ENCODE measurements at regions not wholly inside any gene's neighbourhood (a gene's known extent, or its start where the extent isn't known, plus 50 kb on each side); places are given as distances from the start of the nearest gene placed in this dataset.

DNA sequence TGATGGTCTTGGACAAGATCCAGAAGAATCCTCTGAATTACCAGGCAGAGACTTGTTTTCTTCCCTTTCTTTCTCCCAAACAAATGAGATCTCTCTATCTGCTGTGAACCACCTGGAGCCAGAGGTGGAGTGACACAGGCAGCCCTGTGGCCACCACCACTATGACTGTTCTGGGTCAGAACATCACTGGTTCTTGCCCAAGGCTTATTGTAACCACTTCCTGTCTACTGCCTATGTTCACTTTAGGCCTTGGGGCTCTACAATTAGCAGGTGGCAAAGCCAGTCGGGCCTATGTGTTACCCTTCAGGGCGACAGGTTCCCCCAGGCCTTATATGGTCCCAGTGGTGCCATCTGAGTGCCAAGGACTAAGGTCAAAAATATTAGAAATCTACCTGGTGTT is 161.2 kb downstream of the GLUD2 start:
- no peaks in the 10 kb centered on the region for H3K9me2 ChIP-seq (replicated peaks; ENCODE audit: insufficient read depth)
- DNase-seq (ENCODE audit: low spot score): no peak
- TF ChIP-seq EZH2phosphoT487 (IDR thresholded peaks at IDR 0.05; ENCODE audit: low read depth, severe bottlenecking, unreplicated experiment): no peak
- no peak overlapping the region for H2AFZ ChIP-seq
- H3K36me3 ChIP-seq (replicated peaks; ENCODE audit: insufficient read depth, low read depth): no peaks in the 10 kb centered on the region
- H3K79me2 ChIP-seq: no peaks in the 10 kb centered on the region
- no peaks in the 10 kb centered on the region for H3K27me3 ChIP-seq
- 69% methylated on average over 2 of the region's 2 CpGs for WGBS (ENCODE audit: low lambda C conversion rate, missing lambda C conversion rate)
- H4K20me1 ChIP-seq (ENCODE audit: insufficient read depth, poor library complexity, severe bottlenecking): no peaks in the 10 kb centered on the region
- no peak overlapping the region for H3K4me3 ChIP-seq
- no peaks in the 10 kb centered on the region for H3K9me3 ChIP-seq (ENCODE audit: low read depth)
- no peak overlapping the region for H3K4me2 ChIP-seq
- no peak overlapping the region for H3K27ac ChIP-seq
- H3K4me1 ChIP-seq (ENCODE audit: insufficient read depth): no peaks in the 10 kb centered on the region

DNA sequence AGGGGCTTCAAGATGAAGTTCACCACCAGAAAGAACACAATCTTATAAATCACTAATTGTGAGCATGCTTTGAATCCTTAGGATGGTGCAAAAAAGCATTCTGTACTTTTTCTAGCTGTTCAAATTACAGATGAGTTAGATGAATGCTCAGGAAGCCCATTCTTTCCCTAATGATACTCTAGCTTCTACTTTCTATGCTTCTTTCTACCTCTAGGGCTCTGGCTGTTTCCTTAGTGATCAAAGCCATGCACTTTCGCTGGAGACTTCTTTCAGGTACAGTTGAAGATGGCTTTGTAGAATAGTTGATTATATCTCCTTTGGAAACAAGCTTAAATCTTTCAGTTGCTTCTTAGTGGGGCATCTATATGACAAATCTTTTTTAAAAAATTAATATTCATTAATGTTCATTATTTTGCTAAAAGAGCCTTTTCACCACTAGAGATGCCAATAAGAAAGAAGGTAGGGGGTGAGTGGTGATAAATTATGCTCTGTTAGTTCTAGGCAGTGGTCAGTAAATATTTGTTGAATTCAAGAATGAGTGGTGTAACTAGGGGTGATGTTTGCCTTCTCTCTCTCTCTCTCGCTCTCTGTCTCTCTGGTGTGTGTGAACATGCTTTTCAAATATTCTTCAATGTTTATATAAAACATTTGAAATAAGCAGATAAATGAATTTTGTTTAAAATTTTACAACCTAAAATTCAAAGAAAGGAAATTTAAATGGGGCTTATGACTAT is 169.4 kb downstream of the GLUD2 start:
- H3K36me3 ChIP-seq (replicated peaks; ENCODE audit: insufficient read depth, low read depth): no peaks in the 10 kb centered on the region
- H4K20me1 ChIP-seq (ENCODE audit: insufficient read depth, poor library complexity, severe bottlenecking): no peaks in the 10 kb centered on the region
- H3K4me1 ChIP-seq (ENCODE audit: insufficient read depth): no peaks in the 10 kb centered on the region
- no peak overlapping the region for H3K27ac ChIP-seq
- no peak for DNase-seq (ENCODE audit: low spot score)
- WGBS (ENCODE audit: low lambda C conversion rate, missing lambda C conversion rate): 53% methylated on average over 2 of the region's 2 CpGs
- no peak overlapping the region for H3K4me3 ChIP-seq
- TF ChIP-seq, protein P1, sequence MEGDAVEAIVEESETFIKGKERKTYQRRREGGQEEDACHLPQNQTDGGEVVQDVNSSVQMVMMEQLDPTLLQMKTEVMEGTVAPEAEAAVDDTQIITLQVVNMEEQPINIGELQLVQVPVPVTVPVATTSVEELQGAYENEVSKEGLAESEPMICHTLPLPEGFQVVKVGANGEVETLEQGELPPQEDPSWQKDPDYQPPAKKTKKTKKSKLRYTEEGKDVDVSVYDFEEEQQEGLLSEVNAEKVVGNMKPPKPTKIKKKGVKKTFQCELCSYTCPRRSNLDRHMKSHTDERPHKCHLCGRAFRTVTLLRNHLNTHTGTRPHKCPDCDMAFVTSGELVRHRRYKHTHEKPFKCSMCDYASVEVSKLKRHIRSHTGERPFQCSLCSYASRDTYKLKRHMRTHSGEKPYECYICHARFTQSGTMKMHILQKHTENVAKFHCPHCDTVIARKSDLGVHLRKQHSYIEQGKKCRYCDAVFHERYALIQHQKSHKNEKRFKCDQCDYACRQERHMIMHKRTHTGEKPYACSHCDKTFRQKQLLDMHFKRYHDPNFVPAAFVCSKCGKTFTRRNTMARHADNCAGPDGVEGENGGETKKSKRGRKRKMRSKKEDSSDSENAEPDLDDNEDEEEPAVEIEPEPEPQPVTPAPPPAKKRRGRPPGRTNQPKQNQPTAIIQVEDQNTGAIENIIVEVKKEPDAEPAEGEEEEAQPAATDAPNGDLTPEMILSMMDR (IDR thresholded peaks at IDR 0.05; ENCODE audit: poor library complexity): no peak
- TF ChIP-seq EZH2 (IDR thresholded peaks at IDR 0.05; ENCODE audit: borderline replicate concordance): no peak
- TF ChIP-seq EZH2phosphoT487 (IDR thresholded peaks at IDR 0.05; ENCODE audit: low read depth, severe bottlenecking, unreplicated experiment): no peak
- H3K79me2 ChIP-seq: no peaks in the 10 kb centered on the region
- no peak overlapping the region for H2AFZ ChIP-seq
- H3K9me3 ChIP-seq (ENCODE audit: low read depth): no peaks in the 10 kb centered on the region
- no peaks in the 10 kb centered on the region for H3K27me3 ChIP-seq
- H3K9me2 ChIP-seq (replicated peaks; ENCODE audit: insufficient read depth): no peaks in the 10 kb centered on the region
- H3K4me2 ChIP-seq: no peak overlapping the region

DNA sequence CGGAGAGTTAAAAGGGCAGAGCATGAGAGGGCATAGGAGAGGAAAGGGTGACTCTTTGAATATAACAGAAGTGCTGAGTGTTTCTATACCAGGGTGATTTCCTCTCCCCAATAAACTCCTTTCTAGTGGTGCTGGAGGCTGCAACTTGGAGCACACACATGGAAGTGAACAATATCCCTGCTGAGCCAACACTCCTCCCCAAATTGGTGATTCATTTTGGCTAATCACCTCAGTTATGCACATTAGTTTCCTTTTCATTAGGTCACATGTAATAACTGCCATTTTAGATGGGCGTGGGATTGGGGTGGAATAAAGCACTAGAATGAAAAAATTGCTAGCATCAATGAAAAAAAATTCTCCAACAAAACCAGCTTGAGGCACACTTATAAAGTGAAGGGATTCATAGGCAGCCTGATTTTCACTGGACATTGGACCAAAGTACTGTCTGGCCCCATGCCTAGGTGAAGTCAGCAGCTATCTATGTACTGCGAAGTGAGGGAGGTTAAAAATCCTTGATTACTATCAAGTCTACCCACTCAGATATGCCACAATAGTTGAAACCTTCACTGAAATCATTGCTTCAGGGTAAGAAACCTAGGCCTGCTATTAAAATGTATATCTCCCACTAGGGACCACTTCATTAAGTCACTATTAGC is 174.0 kb downstream of the GLUD2 start:
- Histone ChIP-seq H3K79me2 (no peaks in the 10 kb centered on the region), H3K27me3 (no peaks in the 10 kb centered on the region), H4K20me1 (ENCODE audit: insufficient read depth, poor library complexity, severe bottlenecking) (no peaks in the 10 kb centered on the region), H3K36me3 (replicated peaks; ENCODE audit: insufficient read depth, low read depth) (no peaks in the 10 kb centered on the region), H3K4me1 (ENCODE audit: insufficient read depth) (no peaks in the 10 kb centered on the region), H3K4me3 (no peak overlapping the region), H3K9me3 (ENCODE audit: low read depth) (no peaks in the 10 kb centered on the region), H2AFZ (no peak overlapping the region), H3K4me2 (no peak overlapping the region), H3K27ac (no peak overlapping the region), H3K9me2 (replicated peaks; ENCODE audit: insufficient read depth) (no peaks in the 10 kb centered on the region)
- DNase-seq (ENCODE audit: low spot score): no peak
- 68% methylated on average over 3 of the region's 3 CpGs for WGBS (ENCODE audit: low lambda C conversion rate, missing lambda C conversion rate)
- TF ChIP-seq, protein P1 (IDR thresholded peaks at IDR 0.05; ENCODE audit: poor library complexity): no peak
- TF ChIP-seq EZH2 (IDR thresholded peaks at IDR 0.05; ENCODE audit: borderline replicate concordance): no peak
- no peak for TF ChIP-seq EZH2phosphoT487 (IDR thresholded peaks at IDR 0.05; ENCODE audit: low read depth, severe bottlenecking, unreplicated experiment)

DNA sequence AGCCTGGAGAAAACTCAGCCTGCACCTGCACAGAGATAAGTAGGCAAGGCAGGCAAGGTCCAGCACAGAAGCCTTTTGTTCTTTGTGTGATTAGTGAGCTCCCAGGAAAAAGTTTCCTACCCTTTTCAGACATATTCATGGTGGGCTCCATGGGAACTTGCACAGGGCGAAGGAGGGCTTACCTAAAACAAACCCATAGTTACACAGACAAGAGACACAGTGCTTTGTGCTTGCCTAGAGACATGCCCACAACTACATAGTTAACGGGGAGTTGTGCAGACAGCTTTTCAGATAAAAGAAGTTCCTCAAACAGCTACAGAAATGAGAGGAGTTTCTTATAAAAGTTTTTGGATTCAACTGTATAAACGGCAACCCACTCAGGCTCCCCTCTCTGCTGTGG is 180.5 kb downstream of the GLUD2 start:
- WGBS (ENCODE audit: low lambda C conversion rate, missing lambda C conversion rate): 70% methylated on average over 3 of the region's 3 CpGs
- DNase-seq (ENCODE audit: low spot score): no peak
- Histone ChIP-seq H3K9me3 (ENCODE audit: low read depth) (no peaks in the 10 kb centered on the region), H3K27me3 (no peaks in the 10 kb centered on the region), H3K4me2 (no peak overlapping the region), H3K9me2 (replicated peaks; ENCODE audit: insufficient read depth) (no peaks in the 10 kb centered on the region), H3K4me3 (no peak overlapping the region), H3K36me3 (replicated peaks; ENCODE audit: insufficient read depth, low read depth) (no peaks in the 10 kb centered on the region), H3K4me1 (ENCODE audit: insufficient read depth) (no peaks in the 10 kb centered on the region), H3K27ac (no peak overlapping the region), H2AFZ (no peak overlapping the region), H3K79me2 (no peaks in the 10 kb centered on the region), H4K20me1 (ENCODE audit: insufficient read depth, poor library complexity, severe bottlenecking) (no peaks in the 10 kb centered on the region)
- TF ChIP-seq, protein P1 (IDR thresholded peaks at IDR 0.05; ENCODE audit: poor library complexity): no peak
- TF ChIP-seq EZH2 (IDR thresholded peaks at IDR 0.05; ENCODE audit: borderline replicate concordance) (no peak), EZH2phosphoT487 (IDR thresholded peaks at IDR 0.05; ENCODE audit: low read depth, severe bottlenecking, unreplicated experiment) (no peak)

All from hepatocyte (in vitro differentiated cells).